ENCODE measurements at regions not wholly inside any gene's neighbourhood (a gene's known extent, or its start where the extent isn't known, plus 50 kb on each side); places are given as distances from the start of the nearest gene placed in this dataset.

GRCh38 chr4:133377286-133377685 is 228.2 kb downstream of the PCDH10 start:
- TF ChIP-seq CTCF (IDR thresholded peaks at IDR 0.05), result no peak
- TF ChIP-seq TEAD4 (CRISPR knock-in tag; IDR thresholded peaks at IDR 0.05), result no peak
- TF ChIP-seq, protein P1, sequence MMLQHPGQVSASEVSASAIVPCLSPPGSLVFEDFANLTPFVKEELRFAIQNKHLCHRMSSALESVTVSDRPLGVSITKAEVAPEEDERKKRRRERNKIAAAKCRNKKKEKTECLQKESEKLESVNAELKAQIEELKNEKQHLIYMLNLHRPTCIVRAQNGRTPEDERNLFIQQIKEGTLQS (CRISPR knock-in tag; conservative IDR thresholded peaks at IDR 0.05), result no peak
- no peak for TF ChIP-seq ZBTB21 (CRISPR knock-in tag; IDR thresholded peaks at IDR 0.05; ENCODE audit: borderline replicate concordance)
- TF ChIP-seq MAX (CRISPR knock-in tag; IDR thresholded peaks at IDR 0.05), result no peak
- no peak for TF ChIP-seq USF2 (CRISPR knock-in tag; IDR thresholded peaks at IDR 0.05)
- TF ChIP-seq FOXK1 (CRISPR knock-in tag; IDR thresholded peaks at IDR 0.05), result no peak

Data from WTC11 (cell line).